ENCODE measurements at regions not wholly inside any gene's neighbourhood (a gene's known extent, or its start where the extent isn't known, plus 50 kb on each side); places are given as distances from the start of the nearest gene placed in this dataset.
"Not testable (repeated sequence)": the region's sequence is repeated elsewhere in the genome, so short reads cannot be mapped to it uniquely, and the experiment has no call there.

DNA sequence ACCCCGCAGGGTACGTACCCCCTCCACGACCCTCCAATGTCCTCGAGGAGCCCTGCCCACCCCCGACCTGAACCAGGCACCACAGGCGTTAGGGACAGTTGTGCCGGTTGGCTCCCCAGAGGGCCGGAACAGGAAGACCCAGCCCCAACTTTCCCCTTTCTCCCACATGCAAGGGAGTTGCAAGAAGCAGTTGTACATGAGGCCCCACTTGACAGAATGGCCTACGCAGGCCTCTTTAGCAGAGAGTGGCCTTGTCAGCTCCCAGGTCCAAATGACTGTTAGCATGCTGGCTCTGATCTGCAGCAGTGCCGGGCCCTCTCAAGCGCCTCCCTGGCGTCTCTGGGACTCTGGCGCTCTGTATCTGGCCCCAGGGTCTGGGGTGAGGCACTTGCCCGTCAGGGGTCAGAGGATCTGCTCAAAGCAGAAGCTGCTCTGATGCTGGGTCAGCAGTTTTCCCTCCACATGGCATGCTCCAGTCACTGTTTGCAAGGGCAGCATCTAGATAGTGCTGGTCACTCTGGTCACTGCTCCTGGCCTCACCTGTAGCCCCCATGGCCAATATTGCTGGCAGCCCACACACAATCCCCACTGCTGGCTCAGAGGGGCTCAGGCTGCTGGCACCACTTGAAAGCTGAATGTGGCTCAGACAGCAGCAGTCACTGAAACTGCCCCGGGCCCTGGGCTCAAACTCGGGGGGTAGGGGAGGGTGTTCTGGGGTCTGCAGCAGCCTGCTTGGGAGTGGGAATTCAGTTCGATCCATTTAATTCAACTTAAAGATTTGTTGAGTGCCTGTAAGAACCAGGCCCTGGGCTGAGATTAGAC, 254.5 kb downstream of the FAM43A start:
- no peak for DNase-seq (ENCODE audit: low read depth in 3 of 3, low spot score in 1 of 3)

DNA sequence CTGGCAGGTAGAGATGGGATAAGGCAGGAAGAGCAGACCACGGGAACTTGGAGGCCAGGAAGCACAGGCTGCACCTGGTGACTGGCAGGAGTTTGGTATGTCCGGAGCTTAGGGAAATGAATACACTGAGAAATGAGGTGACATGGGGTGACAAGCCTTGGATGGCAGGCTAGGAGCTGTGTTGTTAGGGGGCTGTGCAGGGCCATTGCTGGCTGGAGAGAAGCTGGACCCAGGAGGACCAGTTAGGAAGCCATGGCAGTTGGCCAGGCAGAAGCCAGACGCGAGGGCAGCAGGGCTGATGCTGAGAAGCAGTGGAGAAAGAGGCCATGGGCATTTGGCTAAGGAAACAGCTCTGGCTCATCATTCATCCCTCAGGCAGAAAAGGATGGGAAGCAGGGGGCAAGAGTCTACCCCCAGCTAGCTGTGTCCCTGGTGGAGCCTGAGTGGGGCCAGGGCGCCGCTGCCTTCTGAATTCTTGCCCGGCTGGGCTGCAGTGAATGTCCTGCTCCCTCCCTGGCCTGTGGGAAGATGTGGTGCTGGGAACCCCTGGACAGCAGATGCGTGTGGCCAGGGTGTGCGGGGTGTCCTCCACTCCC, 255.8 kb downstream of the FAM43A start:
- DNase-seq (ENCODE audit: low read depth in 3 of 3, low spot score in 1 of 3), result no peak

- DNase-seq (ENCODE audit: low read depth in 3 of 3, low spot score in 1 of 3), result no peak
Observed at GRCh38 chr3:194941956-194942511, 256.4 kb downstream of the FAM43A start.

DNA sequence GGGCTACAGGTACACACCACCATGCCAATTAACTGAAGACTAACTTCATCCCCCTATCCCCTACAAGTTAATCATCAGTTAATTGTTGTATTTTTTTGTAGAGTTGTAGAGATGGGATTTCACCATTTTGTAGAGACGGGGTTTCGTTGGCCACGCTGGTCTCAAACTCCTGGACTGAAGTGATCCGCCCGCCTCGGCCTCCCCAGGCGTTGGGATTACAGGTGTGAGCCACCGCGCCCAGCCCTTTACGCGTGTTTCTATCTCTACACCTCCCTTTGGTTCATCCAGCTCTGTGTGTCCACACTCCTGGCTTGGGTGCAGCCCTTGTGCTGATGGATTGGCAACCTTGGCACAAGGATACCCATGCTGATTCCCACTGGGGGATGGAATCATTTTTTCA, 258.8 kb downstream of the FAM43A start:
- no peak for DNase-seq (ENCODE audit: low read depth in 3 of 3, low spot score in 1 of 3)

DNA sequence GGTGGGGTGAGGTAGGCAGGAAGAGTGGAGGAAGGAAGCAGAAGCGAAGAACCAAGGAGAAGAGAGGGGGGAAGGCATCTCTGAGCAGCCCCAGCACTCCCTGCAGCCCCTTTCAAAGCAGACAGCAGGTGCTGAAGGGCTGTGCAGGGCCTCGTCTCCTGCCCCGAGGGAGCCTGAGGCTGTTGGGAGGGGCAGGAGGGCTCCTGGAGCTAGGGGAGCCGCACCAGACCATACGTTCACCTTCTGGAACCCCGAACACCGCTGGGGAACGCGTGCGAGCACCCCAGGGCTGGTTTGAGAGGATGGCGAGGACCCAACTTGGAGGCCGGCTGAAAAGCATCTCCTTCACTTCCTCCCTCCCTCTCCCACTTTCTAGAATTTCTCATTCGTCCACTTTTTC, 259.8 kb downstream of the FAM43A start:
- DNase-seq (ENCODE audit: low read depth in 3 of 3, low spot score in 1 of 3), result no peak

DNA sequence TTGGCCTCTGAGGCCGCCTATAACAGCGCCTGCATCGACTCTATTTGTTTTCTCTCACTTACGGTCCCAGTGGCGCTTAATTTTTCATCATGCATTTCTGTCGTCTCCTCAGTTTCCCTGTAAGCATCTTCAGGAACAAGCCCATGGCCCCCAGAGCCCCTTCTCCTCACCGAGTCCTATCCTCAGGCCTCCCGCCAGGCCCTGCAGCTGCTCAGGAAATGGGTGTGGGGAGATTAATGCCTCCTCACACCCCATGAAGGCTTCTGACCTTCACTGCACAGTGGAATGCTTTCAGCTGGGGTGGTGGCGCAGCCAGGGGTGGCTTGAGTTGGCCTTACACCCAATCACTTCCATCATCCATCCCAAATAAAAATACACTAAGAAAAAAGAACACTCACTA, 260.4 kb downstream of the FAM43A start:
- DNase-seq (ENCODE audit: low read depth in 3 of 3, low spot score in 1 of 3), result no peak

GRCh38 chr3:194949592-194949991, 263.9 kb downstream of the FAM43A start:
- no peak for DNase-seq (ENCODE audit: low read depth in 3 of 3, low spot score in 1 of 3)

GRCh38 chr3:194950906-194951628, 265.4 kb downstream of the FAM43A start:
- no peak for DNase-seq (ENCODE audit: low read depth in 3 of 3, low spot score in 1 of 3)

DNA sequence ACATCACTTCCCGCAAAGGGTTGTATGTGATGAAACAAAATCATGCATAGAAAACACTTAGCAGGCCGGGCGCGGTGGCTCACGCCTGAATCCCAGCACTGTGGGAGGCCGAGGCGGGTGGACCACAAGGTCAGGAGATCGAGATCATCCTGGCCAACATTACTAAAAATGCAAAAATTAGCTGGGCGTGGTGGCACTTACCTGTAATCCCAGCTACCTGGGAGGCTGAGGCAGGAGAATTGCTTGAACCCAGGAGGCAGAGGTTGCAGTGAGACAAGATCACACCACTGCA, 265.9 kb downstream of the FAM43A start:
- not testable (repeated sequence) for DNase-seq (ENCODE audit: low read depth in 3 of 3, low spot score in 1 of 3)

DNA sequence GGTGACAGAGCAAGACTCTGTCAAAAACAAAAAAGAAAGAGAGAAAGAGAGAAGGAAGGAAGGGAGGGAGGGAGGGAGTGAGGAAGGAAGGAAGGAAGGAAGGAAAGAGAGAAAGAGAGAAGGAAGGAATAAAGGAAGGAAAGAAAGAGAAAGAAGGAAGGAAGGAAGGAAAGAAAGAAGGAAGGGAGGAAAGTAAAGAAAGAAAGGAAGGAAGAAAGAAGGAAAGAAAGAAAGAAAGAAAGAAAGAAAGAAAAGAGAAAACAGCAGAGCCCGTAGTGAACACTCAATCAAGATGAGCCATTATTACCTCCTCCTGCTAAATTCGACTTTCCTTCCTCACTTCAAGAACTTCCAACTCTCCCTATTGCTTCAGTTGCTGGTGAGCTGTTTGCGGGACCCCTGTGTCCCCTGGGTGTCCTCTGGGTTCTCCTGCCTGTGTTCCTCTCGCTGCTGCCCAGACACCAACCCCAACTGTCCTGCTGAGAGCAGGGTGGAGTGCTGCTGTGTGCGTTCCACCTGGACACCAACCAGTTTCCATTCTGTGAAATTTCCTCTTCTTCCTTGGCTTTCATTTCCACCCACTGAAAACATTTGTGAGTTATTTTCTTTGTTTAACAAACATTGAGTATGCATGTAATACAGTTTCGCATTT, 266.4 kb downstream of the FAM43A start:
- DNase-seq (ENCODE audit: low read depth in 3 of 3, low spot score in 1 of 3), result no peak

- no peak for DNase-seq (ENCODE audit: low read depth in 3 of 3, low spot score in 1 of 3)
Observed at GRCh38 chr3:194952841-194953241, 267.2 kb downstream of the FAM43A start.

DNA sequence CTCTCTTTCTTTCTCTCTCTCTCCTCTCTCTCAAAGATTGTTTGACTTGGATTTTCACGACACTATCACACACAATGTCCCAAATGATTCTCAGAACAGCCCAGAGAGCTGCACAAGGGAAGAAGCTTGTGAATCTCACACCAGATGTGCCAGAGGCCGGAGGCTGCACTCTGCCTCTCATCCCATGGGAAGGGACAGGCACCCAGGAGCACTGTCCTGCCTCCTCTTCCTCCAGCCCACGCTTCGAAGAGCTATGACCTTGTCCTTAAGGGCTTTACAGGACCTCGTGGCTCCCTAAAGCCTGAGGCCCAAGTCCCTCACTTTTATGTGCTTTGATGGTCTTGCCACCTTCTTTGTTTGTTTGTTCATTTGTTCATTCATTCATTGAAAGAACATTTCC, 267.6 kb downstream of the FAM43A start:
- DNase-seq (ENCODE audit: low read depth in 3 of 3, low spot score in 1 of 3), result no peak

DNA sequence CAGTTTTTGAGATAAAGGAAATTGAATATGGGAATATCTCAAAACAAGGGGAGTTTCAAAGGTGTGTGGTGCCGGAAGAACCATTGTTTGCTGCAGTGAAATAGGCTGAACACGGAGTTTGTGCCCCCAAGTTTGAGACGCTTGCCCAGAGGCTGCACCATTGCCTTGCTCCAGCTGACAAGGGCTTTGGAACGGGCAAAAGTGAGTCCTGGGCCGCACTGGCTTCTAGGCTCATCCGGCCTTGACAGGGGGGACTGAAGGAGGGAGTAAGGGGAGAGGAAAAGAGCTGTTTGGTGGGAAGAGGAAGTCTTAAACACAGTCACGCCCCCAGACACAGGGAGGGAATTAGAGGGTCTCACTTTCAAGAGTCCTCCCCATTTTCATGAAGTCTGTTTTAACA, 269.9 kb downstream of the FAM43A start:
- DNase-seq (ENCODE audit: low read depth in 3 of 3, low spot score in 1 of 3), result no peak

- no peak for DNase-seq (ENCODE audit: low read depth in 3 of 3, low spot score in 1 of 3)
Observed at GRCh38 chr3:194955979-194956696, 270.5 kb downstream of the FAM43A start.

DNA sequence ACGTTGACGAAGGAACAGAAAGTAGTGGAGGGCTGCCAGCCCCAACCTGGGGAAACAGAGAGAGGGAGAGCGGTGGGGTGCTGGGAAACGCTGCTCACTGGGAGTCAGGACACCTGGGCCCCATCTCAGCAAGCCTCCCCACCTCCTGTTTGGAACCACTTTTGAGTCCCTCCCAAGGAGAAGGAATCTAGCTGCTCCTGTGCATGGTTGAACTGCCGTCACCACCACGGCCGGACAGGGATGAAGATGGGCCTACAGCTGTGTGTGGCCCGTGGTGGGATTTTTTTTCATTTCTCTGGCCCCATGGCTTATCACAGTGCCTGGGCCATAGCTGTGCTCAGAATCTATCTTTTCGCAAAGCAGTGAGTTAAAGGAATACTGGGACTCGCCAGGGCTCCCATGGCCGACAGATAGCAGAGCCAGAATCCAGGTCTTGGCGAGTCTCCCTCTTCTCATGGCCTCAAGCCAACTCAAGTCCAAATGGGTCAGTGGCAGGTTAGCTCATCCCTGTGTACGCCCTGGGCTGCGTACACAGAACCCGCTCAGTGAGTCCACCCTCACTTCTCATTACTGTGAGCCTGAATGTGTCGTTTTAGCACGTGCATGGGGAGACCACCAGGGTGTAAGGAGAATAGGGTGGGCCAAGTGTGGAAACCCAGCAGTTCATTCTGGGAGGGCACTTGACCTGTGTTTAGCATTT, 271.2 kb downstream of the FAM43A start:
- DNase-seq (ENCODE audit: low read depth in 3 of 3, low spot score in 1 of 3), result no peak

DNA sequence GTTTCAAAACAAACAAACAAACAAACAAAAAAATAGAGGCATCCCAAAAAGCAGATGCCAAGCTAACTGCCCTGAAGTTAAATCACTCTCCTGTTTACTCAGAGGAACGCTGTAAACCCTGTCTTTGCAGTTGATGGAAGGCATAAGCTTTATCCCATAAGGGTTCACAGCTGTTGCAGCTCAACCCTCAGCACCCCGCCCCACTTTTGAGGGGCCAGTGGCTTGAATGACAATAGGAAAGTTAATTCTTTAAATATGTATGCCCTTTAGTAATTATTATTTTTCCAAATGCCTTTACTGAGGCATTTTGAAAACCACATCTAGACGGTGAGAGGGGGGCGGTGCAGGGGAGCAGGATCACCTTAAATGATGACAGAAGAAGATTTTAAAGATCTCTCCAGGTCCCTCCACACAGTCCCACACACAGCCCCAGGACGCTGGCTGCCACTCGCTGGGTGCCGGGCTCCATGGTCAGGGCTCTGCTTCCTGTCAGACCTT, 272.1 kb downstream of the FAM43A start:
- DNase-seq (ENCODE audit: low read depth in 3 of 3, low spot score in 1 of 3), result no peak

GRCh38 chr3:194959217-194959616, 273.5 kb downstream of the FAM43A start:
- DNase-seq (ENCODE audit: low read depth in 3 of 3, low spot score in 1 of 3), result no peak

- not testable (repeated sequence) for DNase-seq (ENCODE audit: low read depth in 3 of 3, low spot score in 1 of 3)
Observed at GRCh38 chr3:194959666-194960065, 274.0 kb downstream of the FAM43A start.

DNA sequence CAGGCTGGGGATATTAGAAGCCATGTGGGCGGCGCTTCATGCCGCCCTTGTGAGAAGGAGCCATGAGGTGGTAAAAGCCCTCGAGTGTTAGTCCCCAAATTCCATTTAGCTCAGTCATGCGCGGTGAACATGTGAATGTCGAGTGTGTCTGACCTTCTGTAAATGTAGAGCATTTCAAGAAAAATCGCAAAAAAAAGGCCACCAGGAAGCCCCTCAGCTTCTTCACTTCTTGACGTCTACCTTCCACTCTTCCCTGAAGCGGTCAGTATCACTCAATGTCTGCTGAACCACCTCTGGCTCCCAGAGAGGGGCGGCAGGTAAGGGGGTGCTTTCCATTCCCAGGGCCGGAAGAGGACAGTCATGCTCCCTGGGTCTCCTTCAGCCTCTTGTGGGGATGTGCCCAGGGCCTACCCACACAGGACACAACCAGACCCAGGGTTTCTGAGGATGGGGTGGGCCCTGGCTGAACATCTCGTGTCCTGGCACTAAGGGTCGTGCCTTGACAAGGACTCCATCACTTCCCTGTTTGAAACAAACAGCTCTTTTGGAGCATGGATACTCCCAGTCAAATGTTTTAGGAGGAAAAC, 274.9 kb downstream of the FAM43A start:
- DNase-seq (ENCODE audit: low read depth in 3 of 3, low spot score in 1 of 3), result no peak

- no peak for DNase-seq (ENCODE audit: low read depth in 3 of 3, low spot score in 1 of 3)
Observed at GRCh38 chr3:194961149-194961548, 275.5 kb downstream of the FAM43A start.
